ENCODE measurements at regions not wholly inside any gene's neighbourhood (a gene's known extent, or its start where the extent isn't known, plus 50 kb on each side); places are given as distances from the start of the nearest gene placed in this dataset.

GRCh38 chr2:38233231-38233983 is 143.7 kb downstream of the ATL2 start:
- DNase-seq: peak; percentile 93
- Histone ChIP-seq H3K9me3 (ENCODE audit: low read depth) (no peaks in the 10 kb centered on the region), H3F3A (ENCODE audit: insufficient read depth) (peaks cover 12% of the 10 kb centered on the region), H3K27ac (peak overlapping the region; percentile 75), H3K9ac (peak overlapping the region; percentile 56), H3K4me3 (peak overlapping the region; percentile 49), H3K4me1 (ENCODE audit: insufficient read depth) (peaks cover 15% of the 10 kb centered on the region), H4K20me1 (ENCODE audit: insufficient read depth) (no peaks in the 10 kb centered on the region), H3K4me2 (ENCODE audit: unreplicated experiment) (peak overlapping the region; percentile 77), H3K79me2 (ENCODE audit: insufficient read depth) (no peaks in the 10 kb centered on the region), H3K9me2 (ENCODE audit: insufficient read depth) (no peaks in the 10 kb centered on the region), H3K27me3 (replicated peaks; ENCODE audit: insufficient read depth) (no peaks in the 10 kb centered on the region), H3K36me3 (ENCODE audit: low read depth) (no peaks in the 10 kb centered on the region), H2AFZ (peak overlapping the region; percentile 46)
- TF ChIP-seq EZH2phosphoT487 (IDR thresholded peaks at IDR 0.05; ENCODE audit: insufficient read depth, low read depth): no peak
- no peak for TF ChIP-seq EZH2 (IDR thresholded peaks at IDR 0.05; ENCODE audit: insufficient read depth, poor library complexity, severe bottlenecking)
- in situ Hi-C loops (cut with MboI): no loop called here
- WGBS, 2 experiments (ENCODE audit: low coverage in 1 of 2, low lambda C conversion rate in 2 of 2, missing lambda C conversion rate in 2 of 2): 5 to 6% methylated on average over 9 of the region's 9 CpGs

GRCh38 chr2:38232454-38232853 is 144.6 kb downstream of the ATL2 start:
- 96 to 100% methylated on average over 1 of the region's 1 CpG for WGBS, 2 experiments (ENCODE audit: low coverage in 1 of 2, low lambda C conversion rate in 2 of 2, missing lambda C conversion rate in 2 of 2)
- H3K9ac ChIP-seq: no peak overlapping the region
- peaks cover 15% of the 10 kb centered on the region for H3K4me1 ChIP-seq (ENCODE audit: insufficient read depth)
- no peaks in the 10 kb centered on the region for H3K9me3 ChIP-seq (ENCODE audit: low read depth)
- no peaks in the 10 kb centered on the region for H3K79me2 ChIP-seq (ENCODE audit: insufficient read depth)
- no peak overlapping the region for H3K4me2 ChIP-seq (ENCODE audit: unreplicated experiment)
- H3K9me2 ChIP-seq (ENCODE audit: insufficient read depth): no peaks in the 10 kb centered on the region; the same call in 1 of the 2 replicates
- in situ Hi-C loops (cut with MboI): no loop called here
- peak overlapping the region; percentile 46; the same call in 1 of the 2 replicates for H2AFZ ChIP-seq
- H4K20me1 ChIP-seq (ENCODE audit: insufficient read depth): no peaks in the 10 kb centered on the region
- no peak for DNase-seq
- peaks cover 12% of the 10 kb centered on the region for H3F3A ChIP-seq (ENCODE audit: insufficient read depth)
- no peak overlapping the region for H3K4me3 ChIP-seq
- TF ChIP-seq EZH2 (IDR thresholded peaks at IDR 0.05; ENCODE audit: insufficient read depth, poor library complexity, severe bottlenecking) (no peak), EZH2phosphoT487 (IDR thresholded peaks at IDR 0.05; ENCODE audit: insufficient read depth, low read depth) (no peak)
- no peaks in the 10 kb centered on the region for H3K36me3 ChIP-seq (ENCODE audit: low read depth)
- H3K27me3 ChIP-seq (replicated peaks; ENCODE audit: insufficient read depth): no peaks in the 10 kb centered on the region
- no peak overlapping the region; the same call in 1 of the 2 replicates for H3K27ac ChIP-seq

- no peaks in the 10 kb centered on the region for H4K20me1 ChIP-seq (ENCODE audit: insufficient read depth)
- no peak overlapping the region for H2AFZ ChIP-seq
- no peaks in the 10 kb centered on the region for H3K36me3 ChIP-seq (ENCODE audit: low read depth)
- H3K4me1 ChIP-seq (ENCODE audit: insufficient read depth): peaks cover 15% of the 10 kb centered on the region
- no peaks in the 10 kb centered on the region for H3K27me3 ChIP-seq (replicated peaks; ENCODE audit: insufficient read depth)
- 79 to 84% methylated on average over 4 of the region's 4 CpGs for WGBS, 2 experiments (ENCODE audit: low coverage in 1 of 2, low lambda C conversion rate in 2 of 2, missing lambda C conversion rate in 2 of 2)
- H3K9me2 ChIP-seq (ENCODE audit: insufficient read depth): no peaks in the 10 kb centered on the region; the same call in 1 of the 2 replicates
- H3K79me2 ChIP-seq (ENCODE audit: insufficient read depth): no peaks in the 10 kb centered on the region
- peaks cover 12% of the 10 kb centered on the region for H3F3A ChIP-seq (ENCODE audit: insufficient read depth)
- no peak overlapping the region for H3K27ac ChIP-seq
- no peak overlapping the region for H3K4me3 ChIP-seq
- in situ Hi-C loops (cut with MboI): no loop called here
- TF ChIP-seq EZH2phosphoT487 (IDR thresholded peaks at IDR 0.05; ENCODE audit: insufficient read depth, low read depth): no peak
- TF ChIP-seq EZH2 (IDR thresholded peaks at IDR 0.05; ENCODE audit: insufficient read depth, poor library complexity, severe bottlenecking): no peak
- H3K4me2 ChIP-seq (ENCODE audit: unreplicated experiment): no peak overlapping the region
- H3K9ac ChIP-seq: no peak overlapping the region
- no peaks in the 10 kb centered on the region for H3K9me3 ChIP-seq (ENCODE audit: low read depth)
- no peak for DNase-seq
These were observed 146.3 kb downstream of the ATL2 start for GRCh38 chr2:38230756-38231155.

GRCh38 chr2:38228753-38229152 is 148.3 kb downstream of the ATL2 start:
- Histone ChIP-seq H3K4me1 (ENCODE audit: insufficient read depth) (peaks cover 18% of the 10 kb centered on the region), H3K27ac (no peak overlapping the region), H3K9me3 (ENCODE audit: low read depth) (no peaks in the 10 kb centered on the region), H3K9me2 (ENCODE audit: insufficient read depth) (no peaks in the 10 kb centered on the region; the same call in 1 of the 2 replicates), H2AFZ (no peak overlapping the region), H3K36me3 (ENCODE audit: low read depth) (no peaks in the 10 kb centered on the region), H3K79me2 (ENCODE audit: insufficient read depth) (no peaks in the 10 kb centered on the region), H3K4me2 (ENCODE audit: unreplicated experiment) (no peak overlapping the region), H3K27me3 (replicated peaks; ENCODE audit: insufficient read depth) (no peaks in the 10 kb centered on the region), H3F3A (ENCODE audit: insufficient read depth) (peaks cover 12% of the 10 kb centered on the region), H3K4me3 (no peak overlapping the region), H4K20me1 (ENCODE audit: insufficient read depth) (no peaks in the 10 kb centered on the region), H3K9ac (no peak overlapping the region)
- TF ChIP-seq EZH2 (IDR thresholded peaks at IDR 0.05; ENCODE audit: insufficient read depth, poor library complexity, severe bottlenecking): no peak
- TF ChIP-seq EZH2phosphoT487 (IDR thresholded peaks at IDR 0.05; ENCODE audit: insufficient read depth, low read depth): no peak
- in situ Hi-C loops (cut with MboI): no loop called here
- no peak for DNase-seq
